ENCODE measurements at regions not wholly inside any gene's neighbourhood (a gene's known extent, or its start where the extent isn't known, plus 50 kb on each side); places are given as distances from the start of the nearest gene placed in this dataset.
"Not testable (repeated sequence)": the region's sequence is repeated elsewhere in the genome, so short reads cannot be mapped to it uniquely, and the experiment has no call there.

- not testable (repeated sequence) for TF ChIP-seq POLR2A (IDR thresholded peaks at IDR 0.05)
- TF ChIP-seq CTCF (IDR thresholded peaks at IDR 0.05) = peak in 1 of 5 experiments; percentile 11
Observed at GRCh38 chr2:111473522-111473921, 352.8 kb downstream of the BCL2L11 start.
